Breast epithelium (tissue), 4 donors: ENCODE measurements at regions not wholly inside any gene's neighbourhood (a gene's known extent, or its start where the extent isn't known, plus 50 kb on each side); places are given as distances from the start of the nearest gene placed in this dataset.

Experiments used
- DNase-seq, 2 donors: peaks; one replicate each; pipeline ENCODE4 v3.0.0-alpha.2; 2019; ENCODE audit warnings: low spot score in 2 of 2
- H3K27ac ChIP-seq, 2 donors: fragments of 200-600 bp; sonication (generic) in 1 of 2; one replicate each; pipeline ENCODE4 v1.5.1; 2016 to 2019; ENCODE audit warnings: mild to moderate bottlenecking in 1 of 2
- H3K27me3 ChIP-seq, 2 donors: fragments of 200-600 bp; sonication (generic) in 1 of 2; one replicate each; pipeline versions ENCODE4 v1.5.1 to v1.6.0; 2017 to 2019; ENCODE audit warnings: control low read depth in 1 of 2, mild to moderate bottlenecking in 1 of 2
- H3K36me3 ChIP-seq: fragments of 200-600 bp; one replicate; pipeline ENCODE4 v1.5.1; 2019
- H3K4me1 ChIP-seq, 2 donors: fragments of 200-600 bp; sonication (generic); one replicate each; pipeline ENCODE4 v1.5.1; 2016 to 2019; ENCODE audit warnings: control low read depth in 1 of 2
- H3K4me3 ChIP-seq, 3 donors: fragments of 200-600 bp; sonication (generic); 1 replicate in 2 of 3; 2 replicates in 1 of 3; pipeline ENCODE4 v1.5.1; 2016 to 2019; ENCODE audit warnings: mild to moderate bottlenecking in 3 of 3, moderate library complexity in 2 of 3
- H3K9me3 ChIP-seq, 2 donors: fragments of 200-600 bp; sonication (generic) in 1 of 2; one replicate each; pipeline ENCODE4 v1.5.1; 2016 to 2019; ENCODE audit warnings: control low read depth in 1 of 2
- CTCF ChIP-seq, 3 donors: fragments of 450-650 bp; IDR thresholded peaks; one replicate each; pipeline ENCODE4 v1.5.1; 2016 to 2017; ENCODE audit warnings: antibody characterized with exemption in 3 of 3, mild to moderate bottlenecking in 3 of 3, moderate library complexity in 3 of 3
- POLR2A ChIP-seq: fragments of 450-650 bp; IDR thresholded peaks from one replicate; pipeline ENCODE4 v1.6.1; 2016; ENCODE audit warnings: antibody characterized with exemption, mild to moderate bottlenecking, moderate library complexity
- POLR2AphosphoS5 ChIP-seq, 3 donors: sonication (generic); formaldehyde crosslinking; IDR thresholded peaks; one replicate each; pipeline ENCODE4 v1.6.1; 2017; ENCODE audit warnings: antibody characterized with exemption in 3 of 3
- intact Hi-C: fragments of 100-400 bp; cut with DNase I; formaldehyde crosslinking; loops from one replicate; pipeline ENCODE4 v1.15.1; 2023; ENCODE audit warnings: low total_unique reads

DNA sequence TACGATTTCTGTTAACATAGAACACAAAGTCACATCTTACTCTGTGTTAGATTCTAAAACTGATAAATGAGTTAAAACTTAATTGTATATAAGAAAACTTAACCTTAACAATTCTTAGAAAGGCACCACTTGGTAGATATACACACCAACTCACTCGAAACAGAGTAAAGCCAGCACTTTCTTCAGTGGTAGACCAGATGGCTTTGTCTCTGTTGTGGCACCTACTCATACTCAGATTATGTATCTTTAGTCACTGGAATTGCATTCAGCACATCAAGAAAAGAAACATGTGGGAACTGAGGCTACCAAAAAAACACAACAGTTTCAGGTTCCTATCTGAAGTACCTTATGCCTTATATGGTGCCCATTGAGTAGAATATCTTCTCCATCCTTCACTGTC is 192.5 kb downstream of the ZNF608 start:
- no peak overlapping the region for H3K27ac ChIP-seq
- TF ChIP-seq POLR2AphosphoS5 (IDR thresholded peaks at IDR 0.05), result no peak
- DNase-seq, result no peak
- H3K9me3 ChIP-seq, result no peaks in the 10 kb centered on the region
- H3K4me1 ChIP-seq, result no peaks in the 10 kb centered on the region
- H3K4me3 ChIP-seq, result no peak overlapping the region
- intact Hi-C loops, result no loop called here
- H3K36me3 ChIP-seq, result no peaks in the 10 kb centered on the region
- no peaks in the 10 kb centered on the region for H3K27me3 ChIP-seq

DNA sequence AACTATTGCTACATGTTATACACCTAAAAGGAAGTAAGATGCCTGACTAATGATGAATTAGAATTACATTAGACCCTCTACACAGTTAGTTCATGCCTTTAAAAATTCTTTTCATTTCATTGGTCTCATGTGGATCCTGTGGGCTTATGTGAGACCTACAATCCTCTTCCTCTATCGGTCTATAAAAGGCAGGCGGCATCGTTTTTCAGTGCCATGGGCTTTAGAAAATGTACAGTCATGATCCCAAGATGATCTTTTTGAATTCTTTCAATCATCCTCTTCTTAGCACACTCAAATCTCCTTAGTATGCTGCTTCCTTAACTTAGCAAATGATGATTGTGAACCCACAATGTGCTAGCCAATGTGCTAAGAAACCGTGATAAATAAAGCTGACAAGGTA is 193.9 kb downstream of the ZNF608 start:
- TF ChIP-seq POLR2A, result no peak
- H3K27ac ChIP-seq, result no peak overlapping the region

DNA sequence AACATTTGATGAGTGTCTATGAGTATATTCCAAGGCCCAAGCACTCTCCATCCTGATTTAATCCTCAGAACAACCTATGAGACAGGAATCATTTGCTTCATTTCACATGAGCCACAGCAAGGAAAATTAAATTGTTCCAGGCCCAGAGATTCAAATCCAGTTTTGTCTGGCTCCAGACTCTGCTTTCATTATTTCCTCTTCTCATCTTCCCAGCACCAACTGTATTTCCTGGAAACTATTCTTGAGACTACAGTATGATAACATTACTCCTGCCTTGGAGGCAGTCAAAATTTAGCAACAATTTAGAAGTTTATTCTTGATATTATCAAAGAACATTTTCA is 194.5 kb downstream of the ZNF608 start:
- intact Hi-C loops, result no loop called here

More for the DNA sequence above, 193.9 kb downstream of the ZNF608 start:
- no peak for DNase-seq
- H3K36me3 ChIP-seq, result no peaks in the 10 kb centered on the region
- H3K27me3 ChIP-seq, result no peaks in the 10 kb centered on the region
- no peak overlapping the region for H3K4me3 ChIP-seq
- intact Hi-C loops, result no loop called here
- no peaks in the 10 kb centered on the region for H3K9me3 ChIP-seq
- H3K4me1 ChIP-seq, result no peaks in the 10 kb centered on the region

DNA sequence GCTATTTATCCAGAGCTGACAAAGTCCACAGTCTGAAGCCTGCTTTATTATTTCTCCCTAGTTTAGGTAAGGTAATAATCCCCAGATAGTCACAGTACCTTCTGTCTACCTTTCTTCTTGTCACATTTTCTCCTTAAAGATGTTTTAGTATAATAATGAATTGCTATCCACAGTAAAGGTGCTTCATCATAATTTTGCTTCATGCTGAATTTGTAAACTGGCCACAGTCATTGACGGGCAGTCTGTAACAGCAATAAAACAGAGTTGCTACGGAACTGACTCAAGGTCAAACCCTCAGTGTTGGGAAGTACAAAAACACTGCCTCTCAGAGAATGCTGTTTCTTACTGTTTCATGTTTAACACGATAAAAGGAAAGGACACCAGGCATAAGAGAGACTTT is 195.7 kb downstream of the ZNF608 start:
- intact Hi-C loops, result no loop called here
- no peaks in the 10 kb centered on the region for H3K36me3 ChIP-seq
- no peak overlapping the region for H3K27ac ChIP-seq
- no peaks in the 10 kb centered on the region for H3K4me1 ChIP-seq
- no peak for DNase-seq
- H3K9me3 ChIP-seq, result no peaks in the 10 kb centered on the region
- TF ChIP-seq CTCF (IDR thresholded peaks at IDR 0.05) (no peak), POLR2A (no peak), POLR2AphosphoS5 (IDR thresholded peaks at IDR 0.05) (no peak)
- no peaks in the 10 kb centered on the region for H3K27me3 ChIP-seq
- no peak overlapping the region for H3K4me3 ChIP-seq

More for the DNA sequence above, 194.5 kb downstream of the ZNF608 start:
- Histone ChIP-seq H3K27ac (no peak overlapping the region), H3K36me3 (no peaks in the 10 kb centered on the region), H3K27me3 (no peaks in the 10 kb centered on the region), H3K4me3 (no peak overlapping the region), H3K9me3 (no peaks in the 10 kb centered on the region), H3K4me1 (no peaks in the 10 kb centered on the region)
- TF ChIP-seq POLR2AphosphoS5 (IDR thresholded peaks at IDR 0.05) (no peak), CTCF (IDR thresholded peaks at IDR 0.05) (no peak), POLR2A (no peak)
- DNase-seq, result no peak

GRCh38 chr5:124549891-124550436 is 196.5 kb downstream of the ZNF608 start:
- no peak for TF ChIP-seq POLR2AphosphoS5 (IDR thresholded peaks at IDR 0.05)
- Histone ChIP-seq H3K4me3 (no peak overlapping the region), H3K27ac (no peak overlapping the region), H3K27me3 (no peaks in the 10 kb centered on the region), H3K9me3 (no peaks in the 10 kb centered on the region), H3K36me3 (no peaks in the 10 kb centered on the region), H3K4me1 (no peaks in the 10 kb centered on the region)
- no peak for DNase-seq
- intact Hi-C loops, result no loop called here

GRCh38 chr5:124546643-124547042 is 199.8 kb downstream of the ZNF608 start:
- TF ChIP-seq POLR2AphosphoS5 (IDR thresholded peaks at IDR 0.05) (no peak), CTCF (IDR thresholded peaks at IDR 0.05) (no peak), POLR2A (no peak)
- Histone ChIP-seq H3K9me3 (no peaks in the 10 kb centered on the region), H3K27me3 (no peaks in the 10 kb centered on the region), H3K4me1 (no peaks in the 10 kb centered on the region), H3K36me3 (no peaks in the 10 kb centered on the region), H3K27ac (no peak overlapping the region), H3K4me3 (no peak overlapping the region)
- no peak for DNase-seq
- intact Hi-C loops, result no loop called here
